ENCODE measurements at regions not wholly inside any gene's neighbourhood (a gene's known extent, or its start where the extent isn't known, plus 50 kb on each side); places are given as distances from the start of the nearest gene placed in this dataset.

GRCh38 chr12:78308701-78309100 lies 478.0 kb downstream of the NAV3 start:
- Histone ChIP-seq H3K9me3 (no peaks in the 10 kb centered on the region), H3K27ac (no peak overlapping the region), H3K4me1 (no peaks in the 10 kb centered on the region), H3K4me2 (no peak overlapping the region), H3K4me3 (no peak overlapping the region)
- ATAC-seq (no peak), FAIRE-seq (no peak), DNase-seq (ENCODE audit: low read depth in 1 of 2, low spot score in 1 of 2) (no peak)
- ChIA-PET POLR2A (no interaction called here), CTCF (interaction anchor here (0.7 kb wide), 1 partner anchor 39 kb away, joined by 3 read pairs; no protein-coding TSS in a partner anchor)
- no peak for TF ChIP-seq BCL3 (IDR thresholded peaks at IDR 0.05)
- TF ChIP-seq HOXB5 (CRISPR knock-in tag; IDR thresholded peaks at IDR 0.05): no peak
- TF ChIP-seq NFE2L2 (conservative IDR thresholded peaks at IDR 0.05; ENCODE audit: low read length): no peak
- no peak for TF ChIP-seq HOXB13 (CRISPR knock-in tag; IDR thresholded peaks at IDR 0.05; ENCODE audit: low read depth)
- TF ChIP-seq EHMT2 (IDR thresholded peaks at IDR 0.05; ENCODE audit: low read depth): no peak
- TF ChIP-seq HEYL (CRISPR knock-in tag; IDR thresholded peaks at IDR 0.05): no peak
- TF ChIP-seq ESRRA (IDR thresholded peaks at IDR 0.05; ENCODE audit: borderline replicate concordance, low read length): no peak
- no peak for TF ChIP-seq RNF2 (IDR thresholded peaks at IDR 0.05; ENCODE audit: borderline replicate concordance, low read depth)
- no peak for TF ChIP-seq SMC3 (IDR thresholded peaks at IDR 0.05)

GRCh38 chr12:78315028-78315427 lies 484.3 kb downstream of the NAV3 start:
- no peak for ATAC-seq
- Histone ChIP-seq H3K4me3 (no peak overlapping the region), H3K4me1 (no peaks in the 10 kb centered on the region), H3K27ac (no peak overlapping the region), H3K9me3 (no peaks in the 10 kb centered on the region), H3K4me2 (no peak overlapping the region)
- no peak for FAIRE-seq
- TF ChIP-seq CBX8 (IDR thresholded peaks at IDR 0.05) (no peak), SREBF2 (IDR thresholded peaks at IDR 0.05) (no peak), RARB (CRISPR knock-in tag; IDR thresholded peaks at IDR 0.05) (no peak), ZC3H11A (IDR thresholded peaks at IDR 0.05) (no peak), EP300 (IDR thresholded peaks at IDR 0.05) (no peak), RNF2 (IDR thresholded peaks at IDR 0.05; ENCODE audit: borderline replicate concordance, low read depth) (no peak), USF2 (IDR thresholded peaks at IDR 0.05) (no peak)
- ChIA-PET POLR2A (no interaction called here), CTCF (no interaction called here)
- WGBS (ENCODE audit: missing lambda C conversion rate): 47% methylated on average over 3 of the region's 3 CpGs
- no peak for DNase-seq (ENCODE audit: low read depth in 1 of 2, low spot score in 1 of 2)

- DNase-seq (ENCODE audit: low read depth in 1 of 2, low spot score in 1 of 2): no peak
- CTCF ChIA-PET: no interaction called here
- Histone ChIP-seq H3K4me2 (no peak overlapping the region), H3K27ac (no peak overlapping the region), H3K9me3 (no peaks in the 10 kb centered on the region), H3K4me3 (no peak overlapping the region), H3K4me1 (no peaks in the 10 kb centered on the region)
- ATAC-seq: no peak
- TF ChIP-seq HOXB5 (CRISPR knock-in tag; IDR thresholded peaks at IDR 0.05) (no peak), TFCP2L1 (CRISPR knock-in tag; IDR thresholded peaks at IDR 0.05) (no peak), NR3C1 (IDR thresholded peaks at IDR 0.05) (no peak), JUNB (IDR thresholded peaks at IDR 0.05) (no peak), PBX3 (IDR thresholded peaks at IDR 0.05) (no peak), MAZ (IDR thresholded peaks at IDR 0.05; ENCODE audit: borderline replicate concordance, low read depth, low read length) (no peak), SMC3 (IDR thresholded peaks at IDR 0.05) (no peak), HEYL (CRISPR knock-in tag; IDR thresholded peaks at IDR 0.05) (no peak)
- POLR2A ChIA-PET: no interaction called here
- no peak for FAIRE-seq
- WGBS (ENCODE audit: missing lambda C conversion rate): 59% methylated on average over 4 of the region's 4 CpGs
Observed at GRCh38 chr12:78316136-78316535, 485.4 kb downstream of the NAV3 start.
